Mesothelial cell of epicardium (in vitro differentiated cells): ENCODE measurements at regions not wholly inside any gene's neighbourhood (a gene's known extent, or its start where the extent isn't known, plus 50 kb on each side); places are given as distances from the start of the nearest gene placed in this dataset.

Experiments
- DNase-seq, 2 experiments: peaks; one replicate each; pipeline ENCODE4 v3.0.0; 2021; ENCODE audit warnings: low spot score in 2 of 2; ENCODE audit not compliant: unreplicated experiment in 2 of 2
- H3K27ac Mint-ChIP-seq: 2 replicates; pipeline ENCODE4 v1.8.0; 2021; ENCODE audit warnings: mixed read lengths
- H3K27me3 Mint-ChIP-seq: 2 replicates; pipeline ENCODE4 v1.8.0; 2021; ENCODE audit warnings: low read depth, mixed read lengths
- H3K36me3 Mint-ChIP-seq: 2 replicates; pipeline ENCODE4 v1.8.0; 2021; ENCODE audit warnings: mixed read lengths
- H3K4me1 Mint-ChIP-seq: 2 replicates; pipeline ENCODE4 v1.8.0; 2021; ENCODE audit warnings: mixed read lengths
- H3K4me3 Mint-ChIP-seq: 2 replicates; pipeline ENCODE4 v1.8.0; 2021; ENCODE audit warnings: mild to moderate bottlenecking, moderate library complexity, mixed read lengths
- H3K9me3 Mint-ChIP-seq: 2 replicates; pipeline ENCODE4 v1.8.0; 2021; ENCODE audit warnings: mixed read lengths
- CTCF ChIP-seq: fragments of 200-600 bp; sonication (generic); IDR thresholded peaks from one replicate; pipeline ENCODE4 v1.5.0; 2021; ENCODE audit warnings: antibody characterized with exemption; ENCODE audit not compliant: unreplicated experiment

GRCh38 chr11:80346353-80347059, 905.7 kb upstream of the TENM4 start:
- no peak for TF ChIP-seq CTCF

GRCh38 chr11:80343436-80343835, 902.6 kb upstream of the TENM4 start:
- Mint-ChIP-seq H3K27me3 (no peaks in the 10 kb centered on the region), H3K36me3 (no peaks in the 10 kb centered on the region), H3K4me1 (peaks cover 4% of the 10 kb centered on the region), H3K9me3 (peaks cover 6% of the 10 kb centered on the region), H3K27ac (no peak overlapping the region), H3K4me3 (no peak overlapping the region)
- DNase-seq: no peak
- no peak for TF ChIP-seq CTCF

More at GRCh38 chr11:80346353-80347059, 905.7 kb upstream of the TENM4 start:
- Mint-ChIP-seq H3K27ac (no peak overlapping the region), H3K4me1 (no peaks in the 10 kb centered on the region), H3K27me3 (no peaks in the 10 kb centered on the region), H3K36me3 (no peaks in the 10 kb centered on the region), H3K9me3 (no peaks in the 10 kb centered on the region), H3K4me3 (no peak overlapping the region)
- no peak for DNase-seq

GRCh38 chr11:80338231-80338630, 897.4 kb upstream of the TENM4 start:
- H3K36me3 Mint-ChIP-seq: no peaks in the 10 kb centered on the region
- peaks cover 8% of the 10 kb centered on the region for H3K4me1 Mint-ChIP-seq
- peaks cover 8% of the 10 kb centered on the region for H3K9me3 Mint-ChIP-seq
- no peaks in the 10 kb centered on the region for H3K27me3 Mint-ChIP-seq
- TF ChIP-seq CTCF: no peak
- no peak for DNase-seq
- H3K27ac Mint-ChIP-seq: no peak overlapping the region
- no peak overlapping the region for H3K4me3 Mint-ChIP-seq

- Mint-ChIP-seq H3K9me3 (no peaks in the 10 kb centered on the region), H3K27ac (no peak overlapping the region), H3K4me1 (peaks cover 6% of the 10 kb centered on the region), H3K4me3 (no peak overlapping the region), H3K36me3 (no peaks in the 10 kb centered on the region), H3K27me3 (no peaks in the 10 kb centered on the region)
- TF ChIP-seq CTCF: no peak
- DNase-seq: no peak
Measured at GRCh38 chr11:80331694-80332093, 890.9 kb upstream of the TENM4 start.

- DNase-seq: no peak
- Mint-ChIP-seq H3K9me3 (no peaks in the 10 kb centered on the region), H3K4me3 (no peak overlapping the region), H3K36me3 (no peaks in the 10 kb centered on the region), H3K27ac (no peak overlapping the region), H3K4me1 (peaks cover 13% of the 10 kb centered on the region), H3K27me3 (no peaks in the 10 kb centered on the region)
- TF ChIP-seq CTCF: no peak
Measured at GRCh38 chr11:80330264-80330663, 889.4 kb upstream of the TENM4 start.
